DND-41 (cell line): ENCODE measurements at regions not wholly inside any gene's neighbourhood (a gene's known extent, or its start where the extent isn't known, plus 50 kb on each side); places are given as distances from the start of the nearest gene placed in this dataset.

Source experiments
- ATAC-seq: fragments of 200-7000 bp; cut with Tn5 transposase; 3 replicates; pipeline ENCODE4 v1.9.1; 2021; ENCODE audit warnings: low read depth; ENCODE audit not compliant: insufficient read depth
- DNase-seq: peaks from one replicate; pipeline ENCODE4 v3.0.0-alpha.2; 2020
- H2AFZ ChIP-seq: 2 replicates; pipeline ENCODE4 v1.6.0; 2012; ENCODE audit warnings: low read depth, low read length
- H3K27ac ChIP-seq: 2 replicates; pipeline ENCODE4 v1.5.1; 2012; ENCODE audit warnings: low read length, inconsistent platforms
- H3K27me3 ChIP-seq: fragments of 200-600 bp; sonication (generic); 2 replicates; pipeline ENCODE4 v1.6.0; 2012; ENCODE audit warnings: low read length, mild to moderate bottlenecking, inconsistent platforms; ENCODE audit not compliant: insufficient read depth, poor library complexity
- H3K36me3 ChIP-seq: 2 replicates; pipeline ENCODE4 v1.5.1; 2012; ENCODE audit warnings: low read length, inconsistent platforms; ENCODE audit not compliant: insufficient read depth
- H3K4me1 ChIP-seq: 2 replicates; pipeline ENCODE4 v1.5.1; 2012; ENCODE audit warnings: mild to moderate bottlenecking, low read length; ENCODE audit not compliant: insufficient read depth
- H3K4me2 ChIP-seq: 2 replicates; pipeline ENCODE4 v1.6.0; 2012; ENCODE audit warnings: mild to moderate bottlenecking, moderate library complexity, low read length, inconsistent platforms; ENCODE audit not compliant: insufficient read depth
- H3K4me3 ChIP-seq, 2 experiments: fragments of 200-600 bp in 1 of 2; shearing (Covaris generic) in 1 of 2; 2 replicates each; pipeline ENCODE4 v1.5.1; 2012 to 2016; ENCODE audit warnings: inconsistent platforms in 2 of 2, low read length in 2 of 2, mild to moderate bottlenecking in 2 of 2, low read depth in 1 of 2, moderate library complexity in 1 of 2
- H3K79me2 ChIP-seq: 2 replicates; pipeline ENCODE4 v1.6.0; 2012; ENCODE audit warnings: low read length, inconsistent platforms; ENCODE audit not compliant: insufficient read depth
- H3K9ac ChIP-seq: 2 replicates; pipeline ENCODE4 v1.6.0; 2012; ENCODE audit warnings: low read depth, mild to moderate bottlenecking, inconsistent platforms, low read length, moderate library complexity
- H3K9me3 ChIP-seq: 2 replicates; pipeline ENCODE4 v1.5.1; 2012; ENCODE audit warnings: low read length, moderate library complexity, mild to moderate bottlenecking, inconsistent platforms; ENCODE audit not compliant: insufficient read depth, severe bottlenecking
- H4K20me1 ChIP-seq: 2 replicates; pipeline ENCODE4 v1.6.0; 2012; ENCODE audit warnings: low read length; ENCODE audit not compliant: insufficient read depth
- CTCF ChIP-seq: IDR thresholded peaks from 2 replicates; pipeline ENCODE4 v1.5.1; 2012; ENCODE audit warnings: borderline replicate concordance, low read length, moderate library complexity, mild to moderate bottlenecking; ENCODE audit not compliant: poor library complexity, severe bottlenecking; ENCODE audit errors: extremely low read depth
- EZH2 ChIP-seq: IDR thresholded peaks from 3 replicates; pipeline ENCODE4 v1.6.1; 2012; ENCODE audit warnings: borderline replicate concordance, low read depth, mild to moderate bottlenecking, moderate library complexity, low read length, inconsistent platforms; ENCODE audit not compliant: severe bottlenecking

GRCh38 chr1:164949771-164950471 is 390.9 kb downstream of the PBX1 start:
- Histone ChIP-seq H3K79me2 (no peaks in the 10 kb centered on the region), H3K4me2 (no peak overlapping the region), H3K4me3 (no peak overlapping the region), H3K9me3 (peaks cover 4% of the 10 kb centered on the region), H3K4me1 (no peaks in the 10 kb centered on the region), H3K36me3 (no peaks in the 10 kb centered on the region), H3K27me3 (peaks cover 2% of the 10 kb centered on the region), H3K9ac (no peak overlapping the region), H3K27ac (no peak overlapping the region), H2AFZ (no peak overlapping the region), H4K20me1 (no peaks in the 10 kb centered on the region)
- DNase-seq (no peak), ATAC-seq (no peak)
- TF ChIP-seq EZH2 (no peak), CTCF (no peak)

GRCh38 chr1:164948101-164948500 is 389.1 kb downstream of the PBX1 start:
- no peak overlapping the region for H3K27ac ChIP-seq
- TF ChIP-seq CTCF (no peak), EZH2 (no peak)
- no peak for ATAC-seq

GRCh38 chr1:164937291-164937690 is 378.3 kb downstream of the PBX1 start:
- H3K9ac ChIP-seq = no peak overlapping the region
- H3K36me3 ChIP-seq = no peaks in the 10 kb centered on the region
- H3K4me1 ChIP-seq = no peaks in the 10 kb centered on the region
- TF ChIP-seq CTCF (no peak), EZH2 (no peak)
- no peak overlapping the region for H3K4me3 ChIP-seq
- H2AFZ ChIP-seq = no peak overlapping the region
- no peaks in the 10 kb centered on the region for H3K9me3 ChIP-seq
- no peaks in the 10 kb centered on the region for H3K79me2 ChIP-seq
- ATAC-seq (no peak), DNase-seq (no peak)
- H3K4me2 ChIP-seq = no peak overlapping the region
- H4K20me1 ChIP-seq = no peaks in the 10 kb centered on the region
- H3K27ac ChIP-seq = no peak overlapping the region
- H3K27me3 ChIP-seq = no peaks in the 10 kb centered on the region

More at GRCh38 chr1:164948101-164948500, 389.1 kb downstream of the PBX1 start:
- Histone ChIP-seq H4K20me1 (no peaks in the 10 kb centered on the region), H3K27me3 (no peaks in the 10 kb centered on the region), H3K4me3 (no peak overlapping the region), H3K36me3 (no peaks in the 10 kb centered on the region), H2AFZ (no peak overlapping the region), H3K9me3 (peaks cover 4% of the 10 kb centered on the region), H3K9ac (no peak overlapping the region), H3K4me2 (no peak overlapping the region), H3K79me2 (no peaks in the 10 kb centered on the region), H3K4me1 (no peaks in the 10 kb centered on the region)
- no peak for DNase-seq

- ATAC-seq (no peak), DNase-seq (no peak)
- Histone ChIP-seq H3K27me3 (no peaks in the 10 kb centered on the region), H3K36me3 (no peaks in the 10 kb centered on the region), H3K9ac (no peak overlapping the region), H3K4me2 (no peak overlapping the region), H3K9me3 (no peaks in the 10 kb centered on the region), H3K4me1 (no peaks in the 10 kb centered on the region), H3K27ac (no peak overlapping the region), H4K20me1 (no peaks in the 10 kb centered on the region), H3K79me2 (no peaks in the 10 kb centered on the region), H3K4me3 (no peak overlapping the region), H2AFZ (no peak overlapping the region)
- TF ChIP-seq CTCF = no peak
- TF ChIP-seq EZH2 = no peak
Observed at GRCh38 chr1:164932580-164932979, 373.6 kb downstream of the PBX1 start.
